Stomach (tissue), 4 donors: ENCODE measurements at regions not wholly inside any gene's neighbourhood (a gene's known extent, or its start where the extent isn't known, plus 50 kb on each side); places are given as distances from the start of the nearest gene placed in this dataset.

Source experiments
- CTCF ChIP-seq, 7 experiments: fragments of 450-650 bp in 4 of 7; fragments of 200-600 bp in 3 of 7; sonication (generic) in 3 of 7; IDR thresholded peaks; one replicate each; pipeline ENCODE4 v1.5.1; 2016 to 2019; ENCODE audit warnings: antibody characterized with exemption in 7 of 7, control low read depth in 2 of 7, mild to moderate bottlenecking in 1 of 7
- EP300 ChIP-seq: sonication (generic); formaldehyde crosslinking; IDR thresholded peaks from one replicate; pipeline ENCODE4 v1.6.1; 2017; ENCODE audit warnings: antibody characterized with exemption
- POLR2A ChIP-seq, 4 donors: fragments of 450-650 bp; IDR thresholded peaks; one replicate each; pipeline ENCODE4 v1.6.1; 2016; ENCODE audit warnings: antibody characterized with exemption in 4 of 4, control low read depth in 2 of 4, mild to moderate bottlenecking in 1 of 4, moderate library complexity in 1 of 4
- POLR2AphosphoS5 ChIP-seq, 3 donors: sonication (generic); formaldehyde crosslinking; IDR thresholded peaks; one replicate each; pipeline ENCODE4 v1.6.1; 2016; ENCODE audit warnings: antibody characterized with exemption in 3 of 3

GRCh38 chr1:219027146-219027673, 146.5 kb upstream of the LYPLAL1 start:
- TF ChIP-seq CTCF (IDR thresholded peaks at IDR 0.05) (no peak), POLR2A (IDR thresholded peaks at IDR 0.05) (no peak), EP300 (no peak), POLR2AphosphoS5 (IDR thresholded peaks at IDR 0.05) (no peak)
